Gastroesophageal sphincter (tissue), 3 donors: ENCODE measurements at regions not wholly inside any gene's neighbourhood (a gene's known extent, or its start where the extent isn't known, plus 50 kb on each side); places are given as distances from the start of the nearest gene placed in this dataset.

ENCODE experiments used
- CTCF ChIP-seq, 4 experiments: fragments of 200-600 bp in 2 of 4; fragments of 450-650 bp in 2 of 4; sonication (generic) in 1 of 4; IDR thresholded peaks; one replicate each; pipeline ENCODE4 v1.5.1; 2017 to 2019; ENCODE audit warnings: antibody characterized with exemption in 4 of 4, mild to moderate bottlenecking in 2 of 4, moderate library complexity in 2 of 4
- EP300 ChIP-seq: sonication (generic); formaldehyde crosslinking; IDR thresholded peaks from one replicate; pipeline ENCODE4 v1.6.1; 2017; ENCODE audit warnings: antibody characterized with exemption, mild to moderate bottlenecking
- POLR2AphosphoS5 ChIP-seq: sonication (generic); formaldehyde crosslinking; IDR thresholded peaks from one replicate; pipeline ENCODE4 v1.6.1; 2017; ENCODE audit warnings: antibody characterized with exemption

- no peak for TF ChIP-seq CTCF (IDR thresholded peaks at IDR 0.05)
- no peak for TF ChIP-seq POLR2AphosphoS5
- no peak for TF ChIP-seq EP300
Measured at GRCh38 chr4:115165503-115165902, 52.1 kb upstream of the NDST4 start.
